ENCODE measurements at regions not wholly inside any gene's neighbourhood (a gene's known extent, or its start where the extent isn't known, plus 50 kb on each side); places are given as distances from the start of the nearest gene placed in this dataset.
"Not testable (repeated sequence)": the region's sequence is repeated elsewhere in the genome, so short reads cannot be mapped to it uniquely, and the experiment has no call there.

GRCh38 chr4:151584101-151584500 is 175.1 kb downstream of the FHIP1A start:
- no peak for TF ChIP-seq CTCF (IDR thresholded peaks at IDR 0.05; ENCODE audit: low read depth, low read length)
- H3K4me3 ChIP-seq (ENCODE audit: low read depth, low read length): no peak overlapping the region
- in situ Hi-C loops (cut with HindIII; ENCODE audit: low sequenced_read_pairs): no loop called here
- no peak for DNase-seq (ENCODE audit: low read depth, low spot score)

- in situ Hi-C loops (cut with HindIII; ENCODE audit: low sequenced_read_pairs); H3K4me3 ChIP-seq (ENCODE audit: low read depth, low read length); DNase-seq (ENCODE audit: low read depth, low spot score): not testable (repeated sequence)
Observed at GRCh38 chr4:151595629-151596028, 165.2 kb downstream of the GATB start.

- H3K4me3 ChIP-seq (ENCODE audit: low read depth, low read length); in situ Hi-C loops (cut with HindIII; ENCODE audit: low sequenced_read_pairs): not testable (repeated sequence)
Observed at GRCh38 chr4:151597691-151598090, 163.1 kb downstream of the GATB start.

GRCh38 chr4:151599863-151600262 is 160.9 kb downstream of the GATB start:
- in situ Hi-C loops (cut with HindIII; ENCODE audit: low sequenced_read_pairs): no loop called here
- TF ChIP-seq CTCF (IDR thresholded peaks at IDR 0.05; ENCODE audit: low read depth, low read length): no peak
- no peak for DNase-seq (ENCODE audit: low read depth, low spot score)
- H3K4me3 ChIP-seq (ENCODE audit: low read depth, low read length): no peak overlapping the region

More at GRCh38 chr4:151597691-151598090, 163.1 kb downstream of the GATB start:
- DNase-seq (ENCODE audit: low read depth, low spot score): not testable (repeated sequence)

- in situ Hi-C loops (cut with HindIII; ENCODE audit: low sequenced_read_pairs): no loop called here
- H3K4me3 ChIP-seq (ENCODE audit: low read depth, low read length): no peak overlapping the region
- no peak for TF ChIP-seq CTCF (IDR thresholded peaks at IDR 0.05; ENCODE audit: low read depth, low read length)
- DNase-seq (ENCODE audit: low read depth, low spot score): no peak
Observed at GRCh38 chr4:151600432-151600831, 160.4 kb downstream of the GATB start.

GRCh38 chr4:151603377-151603776 is 157.4 kb downstream of the GATB start:
- in situ Hi-C loops (cut with HindIII; ENCODE audit: low sequenced_read_pairs): no loop called here
- no peak for DNase-seq (ENCODE audit: low read depth, low spot score)
- TF ChIP-seq CTCF (IDR thresholded peaks at IDR 0.05; ENCODE audit: low read depth, low read length): no peak
- no peak overlapping the region for H3K4me3 ChIP-seq (ENCODE audit: low read depth, low read length)

GRCh38 chr4:151604238-151604637 is 156.6 kb downstream of the GATB start:
- no peak overlapping the region for H3K4me3 ChIP-seq (ENCODE audit: low read depth, low read length)
- TF ChIP-seq CTCF (IDR thresholded peaks at IDR 0.05; ENCODE audit: low read depth, low read length): peak; percentile 57
- peak; percentile 32 for DNase-seq (ENCODE audit: low read depth, low spot score)
- in situ Hi-C loops (cut with HindIII; ENCODE audit: low sequenced_read_pairs): no loop called here

GRCh38 chr4:151605215-151605614 is 155.6 kb downstream of the GATB start:
- in situ Hi-C loops (cut with HindIII; ENCODE audit: low sequenced_read_pairs): no loop called here
- no peak for DNase-seq (ENCODE audit: low read depth, low spot score)
- no peak for TF ChIP-seq CTCF (IDR thresholded peaks at IDR 0.05; ENCODE audit: low read depth, low read length)
- H3K4me3 ChIP-seq (ENCODE audit: low read depth, low read length): no peak overlapping the region
